ENCODE measurements at regions not wholly inside any gene's neighbourhood (a gene's known extent, or its start where the extent isn't known, plus 50 kb on each side); places are given as distances from the start of the nearest gene placed in this dataset.
"Not testable (repeated sequence)": the region's sequence is repeated elsewhere in the genome, so short reads cannot be mapped to it uniquely, and the experiment has no call there.

- DNase-seq (ENCODE audit: low spot score), result no peak
- POLR2A ChIA-PET, result no interaction called here
- TF ChIP-seq ZNF671 (CRISPR knock-in tag; IDR thresholded peaks at IDR 0.05), result no peak
- no peak for TF ChIP-seq ELF4 (CRISPR knock-in tag; IDR thresholded peaks at IDR 0.05; ENCODE audit: low read depth)
- TF ChIP-seq JAZF1 (CRISPR knock-in tag; IDR thresholded peaks at IDR 0.05), result no peak
- TF ChIP-seq ZNF317 (CRISPR knock-in tag; IDR thresholded peaks at IDR 0.05; ENCODE audit: borderline replicate concordance, low read depth), result no peak
- CTCF ChIA-PET, result no interaction called here
- Mint-ChIP-seq H3K27me3 (ENCODE audit: low read depth) (no peaks in the 10 kb centered on the region), H3K36me3 (no peaks in the 10 kb centered on the region), H3K4me3 (no peak overlapping the region), H3K27ac (no peak overlapping the region), H3K4me1 (peaks cover 12% of the 10 kb centered on the region), H3K9me3 (no peaks in the 10 kb centered on the region)
- no peak for ATAC-seq
Observed at GRCh38 chr7:82578430-82578829, 134.9 kb upstream of the CACNA2D1 start.

GRCh38 chr7:82572195-82572880 is 128.8 kb upstream of the CACNA2D1 start:
- Mint-ChIP-seq H3K27me3 (ENCODE audit: low read depth) (no peaks in the 10 kb centered on the region), H3K27ac (no peak overlapping the region; the same call in 1 of the 2 replicates), H3K4me3 (0 out of 2 replicates have a peak overlapping the region, but pooled peaks have one; percentile 11), H3K4me1 (peaks cover 14% of the 10 kb centered on the region), H3K9me3 (0 out of 2 replicates have a peak, but pooled peaks cover 4% of the 10 kb centered on the region), H3K36me3 (no peaks in the 10 kb centered on the region)
- DNase-seq (ENCODE audit: low spot score) (peak; percentile 93), ATAC-seq (peak; percentile 96)
- CTCF ChIA-PET, result interaction anchor here (0.9 to 1.4 kb wide), 10 partner anchors 9 to 527 kb away, joined by 3 to 10 read pairs (median 4); no protein-coding TSS in a partner anchor
- TF ChIP-seq ATF3 (CRISPR knock-in tag; conservative IDR thresholded peaks at IDR 0.05) (no peak), ESRRA (CRISPR knock-in tag; IDR thresholded peaks at IDR 0.05; ENCODE audit: borderline replicate concordance) (no peak), CTCF (IDR thresholded peaks at IDR 0.05) (peak; percentile 69), CDX4 (CRISPR knock-in tag; IDR thresholded peaks at IDR 0.05; ENCODE audit: borderline replicate concordance) (no peak)
- POLR2A ChIA-PET, result interaction anchor here (0.5 kb wide), 1 partner anchor 36 kb away, joined by 6 read pairs; no protein-coding TSS in a partner anchor

GRCh38 chr7:82571047-82571446 is 127.5 kb upstream of the CACNA2D1 start:
- H3K4me1 Mint-ChIP-seq, result peaks cover 14% of the 10 kb centered on the region
- H3K27me3 Mint-ChIP-seq (ENCODE audit: low read depth); H3K36me3 Mint-ChIP-seq; H3K9me3 Mint-ChIP-seq; H3K4me3 Mint-ChIP-seq; DNase-seq (ENCODE audit: low spot score); H3K27ac Mint-ChIP-seq; ATAC-seq; POLR2A ChIA-PET: not testable (repeated sequence)
- CTCF ChIA-PET, result interaction anchor here (0.9 to 1.4 kb wide), 6 partner anchors 29 to 526 kb away, joined by 3 to 10 read pairs (median 3); no protein-coding TSS in a partner anchor

GRCh38 chr7:82567841-82568240 is 124.3 kb upstream of the CACNA2D1 start:
- Mint-ChIP-seq H3K4me3 (no peak overlapping the region), H3K9me3 (0 out of 2 replicates have a peak, but pooled peaks cover 4% of the 10 kb centered on the region), H3K27ac (no peak overlapping the region), H3K27me3 (ENCODE audit: low read depth) (no peaks in the 10 kb centered on the region), H3K36me3 (no peaks in the 10 kb centered on the region), H3K4me1 (peaks cover 2% of the 10 kb centered on the region; the same call in 1 of the 2 replicates)
- ChIA-PET CTCF (no interaction called here), POLR2A (no interaction called here)
- ATAC-seq (no peak), DNase-seq (ENCODE audit: low spot score) (no peak)
- no peak for TF ChIP-seq CDX4 (CRISPR knock-in tag; IDR thresholded peaks at IDR 0.05; ENCODE audit: borderline replicate concordance)
- TF ChIP-seq ZNF416 (CRISPR knock-in tag; IDR thresholded peaks at IDR 0.05), result no peak
- TF ChIP-seq SOX15 (CRISPR knock-in tag; IDR thresholded peaks at IDR 0.05), result no peak
- no peak for TF ChIP-seq ESRRA (CRISPR knock-in tag; IDR thresholded peaks at IDR 0.05; ENCODE audit: borderline replicate concordance)
- TF ChIP-seq IRF2 (CRISPR knock-in tag; IDR thresholded peaks at IDR 0.05; ENCODE audit: borderline replicate concordance, low read depth), result no peak
- TF ChIP-seq USF2 (CRISPR knock-in tag; IDR thresholded peaks at IDR 0.05), result no peak
- no peak for TF ChIP-seq ATF6 (CRISPR knock-in tag; IDR thresholded peaks at IDR 0.05)
- TF ChIP-seq NFATC4 (CRISPR knock-in tag; IDR thresholded peaks at IDR 0.05), result no peak
- no peak for TF ChIP-seq ZNF232 (CRISPR knock-in tag; IDR thresholded peaks at IDR 0.05)
- TF ChIP-seq NR3C1 (CRISPR knock-in tag; conservative IDR thresholded peaks at IDR 0.05; ENCODE audit: low read depth), result no peak
- no peak for TF ChIP-seq KAT7 (CRISPR knock-in tag; IDR thresholded peaks at IDR 0.05; ENCODE audit: borderline replicate concordance)
- TF ChIP-seq SMAD3 (CRISPR knock-in tag; IDR thresholded peaks at IDR 0.05; ENCODE audit: borderline replicate concordance), result no peak
- no peak for TF ChIP-seq GTF2I (CRISPR knock-in tag; conservative IDR thresholded peaks at IDR 0.05)
- TF ChIP-seq ZBTB21 (CRISPR knock-in tag; IDR thresholded peaks at IDR 0.05; ENCODE audit: borderline replicate concordance), result no peak
- no peak for TF ChIP-seq TP53 (CRISPR knock-in tag; IDR thresholded peaks at IDR 0.05)
